ENCODE measurements at regions not wholly inside any gene's neighbourhood (a gene's known extent, or its start where the extent isn't known, plus 50 kb on each side); places are given as distances from the start of the nearest gene placed in this dataset.
"Not testable (repeated sequence)": the region's sequence is repeated elsewhere in the genome, so short reads cannot be mapped to it uniquely, and the experiment has no call there.

DNA sequence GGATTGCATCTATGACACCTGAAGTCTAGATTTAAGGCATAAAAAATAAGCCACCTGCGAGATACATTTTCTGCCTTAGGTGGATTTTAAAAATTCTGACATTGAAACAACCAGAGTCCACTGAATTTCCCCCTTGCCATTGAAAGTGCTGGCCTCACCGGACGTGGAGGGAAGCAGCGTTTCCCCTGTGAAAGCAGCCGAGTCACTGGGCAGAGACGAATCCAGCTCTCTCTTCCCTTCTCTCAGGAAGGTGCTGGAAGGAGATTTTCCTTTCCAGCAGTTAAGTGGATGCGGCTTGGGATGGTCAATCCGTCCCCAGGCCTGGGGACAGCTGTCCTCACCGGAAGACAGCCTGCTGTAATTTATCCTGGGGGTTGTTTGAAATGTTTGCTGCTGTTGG lies 270.9 kb upstream of the FOXF1 start:
- DNase-seq (ENCODE audit: low read depth), result no peak

- DNase-seq (ENCODE audit: low read depth), result no peak
Observed at GRCh38 chr16:86240716-86241363, 269.5 kb upstream of the FOXF1 start.

GRCh38 chr16:86241681-86242080 lies 268.6 kb upstream of the FOXF1 start:
- DNase-seq (ENCODE audit: low read depth), result no peak

GRCh38 chr16:86242244-86243122 lies 267.8 kb upstream of the FOXF1 start:
- DNase-seq (ENCODE audit: low read depth), result no peak

- no peak for DNase-seq (ENCODE audit: low read depth)
Observed at GRCh38 chr16:86243123-86243473, 267.2 kb upstream of the FOXF1 start.

GRCh38 chr16:86243571-86244154 lies 266.7 kb upstream of the FOXF1 start:
- DNase-seq (ENCODE audit: low read depth), result no peak

GRCh38 chr16:86244158-86244557 lies 266.2 kb upstream of the FOXF1 start:
- DNase-seq (ENCODE audit: low read depth), result no peak

GRCh38 chr16:86244936-86245335 lies 265.4 kb upstream of the FOXF1 start:
- no peak for DNase-seq (ENCODE audit: low read depth)

GRCh38 chr16:86245351-86245750 lies 265.0 kb upstream of the FOXF1 start:
- no peak for DNase-seq (ENCODE audit: low read depth)

GRCh38 chr16:86245895-86246294 lies 264.4 kb upstream of the FOXF1 start:
- DNase-seq (ENCODE audit: low read depth), result no peak

- no peak for DNase-seq (ENCODE audit: low read depth)
Observed at GRCh38 chr16:86248310-86248905, 261.9 kb upstream of the FOXF1 start.

- DNase-seq (ENCODE audit: low read depth), result no peak
Observed at GRCh38 chr16:86249631-86250030, 260.7 kb upstream of the FOXF1 start.

GRCh38 chr16:86251682-86252081 lies 258.6 kb upstream of the FOXF1 start:
- DNase-seq (ENCODE audit: low read depth), result no peak

DNA sequence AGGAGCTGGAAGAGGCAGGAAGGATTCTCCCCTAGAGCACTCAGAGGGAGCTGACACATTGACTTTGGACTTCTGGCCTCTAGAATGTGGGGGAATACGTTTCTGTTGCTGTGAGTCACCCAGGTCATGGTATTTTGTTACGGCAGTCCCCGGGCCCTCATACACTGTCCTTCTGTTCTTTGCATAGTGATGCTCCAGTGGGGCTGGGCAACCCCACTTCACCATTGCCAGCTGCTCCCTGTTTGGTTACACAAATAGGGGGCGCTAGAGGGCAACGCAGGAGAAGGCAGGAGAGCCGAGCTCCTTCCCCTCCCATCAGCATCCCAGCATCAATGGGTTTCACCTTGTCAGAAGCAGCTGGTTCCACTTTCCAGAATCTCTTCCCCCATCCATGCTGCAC lies 257.7 kb upstream of the FOXF1 start:
- DNase-seq (ENCODE audit: low read depth), result no peak

DNA sequence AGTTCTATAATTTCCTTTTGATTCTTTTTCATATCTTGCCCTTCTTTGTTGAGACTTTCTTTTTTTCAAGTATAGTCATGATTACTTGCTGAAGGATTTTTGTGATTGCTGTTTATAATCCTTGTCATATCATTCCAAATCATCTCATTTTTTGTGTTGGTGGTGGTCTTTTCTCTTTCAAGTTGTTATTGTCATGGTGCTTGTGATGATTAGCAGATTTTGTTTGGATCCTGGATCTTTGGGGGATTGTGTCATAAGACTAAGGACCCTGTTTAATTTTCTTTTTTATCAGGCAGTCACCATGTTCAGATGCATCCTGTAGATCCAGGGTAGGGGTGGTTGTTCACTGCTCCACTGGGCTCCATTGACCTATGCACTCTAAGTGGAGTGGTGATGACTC lies 254.4 kb upstream of the FOXF1 start:
- no peak for DNase-seq (ENCODE audit: low read depth)

DNA sequence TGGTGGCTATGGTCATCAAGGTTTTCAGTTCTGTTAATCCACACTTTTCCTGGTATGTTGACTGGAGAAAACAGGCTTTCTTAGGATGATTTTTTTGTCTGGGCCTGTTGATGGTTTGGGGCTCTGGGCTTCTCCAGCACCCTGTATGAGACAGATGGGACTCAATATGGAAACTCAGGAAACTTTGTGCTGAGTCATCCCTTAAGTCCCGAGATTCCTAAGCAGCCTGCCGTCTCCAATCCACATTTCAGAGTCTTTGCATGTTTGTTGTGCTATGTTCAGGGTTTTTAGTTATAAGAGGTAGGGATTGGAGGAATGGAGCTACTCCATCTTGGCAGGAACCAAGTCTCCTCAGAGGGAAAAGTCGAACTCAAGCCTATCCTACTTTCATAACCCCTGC lies 253.3 kb upstream of the FOXF1 start:
- DNase-seq (ENCODE audit: low read depth), result no peak

DNA sequence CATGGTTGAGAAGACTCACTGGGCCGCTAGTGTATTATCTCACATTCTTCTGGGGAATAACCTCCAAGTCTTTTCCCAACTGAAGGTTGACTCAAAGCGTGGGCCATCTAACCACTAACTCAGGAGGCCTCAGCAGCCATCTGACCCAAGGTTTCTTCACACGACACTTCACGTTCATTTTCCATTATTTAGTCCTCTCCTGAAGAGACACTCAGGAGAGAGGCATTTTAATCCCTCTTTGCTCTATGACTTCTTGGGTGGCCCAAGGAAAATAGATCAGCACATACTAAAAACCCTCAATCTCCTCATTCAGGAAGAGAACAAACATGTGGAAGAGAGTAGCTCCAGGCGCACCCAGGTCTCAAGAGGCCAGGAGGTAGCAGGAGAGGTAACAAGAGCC lies 252.8 kb upstream of the FOXF1 start:
- no peak for DNase-seq (ENCODE audit: low read depth)

DNA sequence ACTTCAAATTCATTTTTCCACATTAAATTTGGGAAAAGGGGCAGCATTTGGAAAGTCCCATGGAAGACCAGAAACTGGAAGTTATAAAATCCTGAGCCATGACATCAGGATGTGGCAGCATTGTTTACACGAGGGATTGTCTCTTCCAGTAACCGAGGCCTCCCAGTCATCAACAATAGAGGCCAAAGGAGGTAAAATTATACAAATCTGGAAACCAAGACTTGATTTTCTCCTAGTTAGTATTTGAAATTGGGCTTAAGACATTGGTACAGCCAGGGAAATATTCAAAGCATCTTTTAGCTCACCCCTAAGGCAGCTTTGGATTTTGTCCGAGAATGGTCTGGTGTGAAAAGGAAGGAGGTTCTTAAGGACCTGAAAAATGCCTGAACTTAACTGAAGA lies 251.6 kb upstream of the FOXF1 start:
- DNase-seq (ENCODE audit: low read depth), result no peak

GRCh38 chr16:86259499-86259898 lies 250.8 kb upstream of the FOXF1 start:
- DNase-seq (ENCODE audit: low read depth), result no peak

GRCh38 chr16:86261379-86261778 lies 248.9 kb upstream of the FOXF1 start:
- no peak for DNase-seq (ENCODE audit: low read depth)

- not testable (repeated sequence) for DNase-seq (ENCODE audit: low read depth)
Observed at GRCh38 chr16:86267657-86268056, 242.7 kb upstream of the FOXF1 start.

- no peak for DNase-seq (ENCODE audit: low read depth)
Observed at GRCh38 chr16:86270696-86271095, 239.6 kb upstream of the FOXF1 start.

DNA sequence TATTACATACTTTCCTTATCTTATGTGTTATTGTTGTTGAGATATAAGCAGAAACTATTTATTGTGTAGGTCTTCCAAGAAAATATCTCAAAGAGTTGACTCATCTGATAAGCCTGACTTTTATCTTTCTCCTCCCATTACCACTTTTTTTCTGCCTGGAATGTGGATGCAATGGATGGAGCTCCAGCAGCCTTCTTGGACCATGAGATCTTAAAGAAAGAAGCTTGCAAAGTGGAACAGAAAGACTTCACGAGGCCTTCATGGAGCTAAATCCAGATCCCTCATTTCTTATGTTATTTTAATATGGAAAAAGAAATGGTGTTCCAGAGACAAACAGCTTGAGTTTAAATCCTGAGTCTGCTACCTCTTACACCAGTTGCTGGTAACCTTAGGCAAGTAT lies 237.6 kb upstream of the FOXF1 start:
- no peak for DNase-seq (ENCODE audit: low read depth)
